CD14-positive monocyte (primary cell): ENCODE measurements at regions not wholly inside any gene's neighbourhood (a gene's known extent, or its start where the extent isn't known, plus 50 kb on each side); places are given as distances from the start of the nearest gene placed in this dataset.

Experiments used
- DNase-seq, 3 donors: peaks; one replicate each; pipeline ENCODE4 v3.0.0-alpha.2; 2011 to 2022
- H2AFZ ChIP-seq: 2 replicates; pipeline ENCODE4 v1.6.0; 2012; ENCODE audit warnings: mild to moderate bottlenecking, low read depth, low read length, inconsistent platforms; ENCODE audit not compliant: insufficient read depth, poor library complexity, severe bottlenecking
- H3K27ac ChIP-seq, 2 donors: 1 replicate in 1 of 2; 2 replicates in 1 of 2; pipeline ENCODE4 v1.5.1; 2012 to 2013; ENCODE audit warnings: low read length in 2 of 2, control low read depth in 1 of 2, inconsistent platforms in 1 of 2, low read depth in 1 of 2, mild to moderate bottlenecking in 1 of 2
- H3K27me3 ChIP-seq, 2 donors: one replicate each; pipeline versions ENCODE4 v1.6.0 to v1.6.1; 2011 to 2013; ENCODE audit warnings: low read length in 2 of 2; ENCODE audit not compliant: control insufficient read depth in 2 of 2, insufficient read depth in 2 of 2
- H3K36me3 ChIP-seq, 2 donors: replicated peaks in 1 of 2; 1 replicate in 1 of 2; 2 replicates in 1 of 2; pipeline versions ENCODE4 v1.5.1 to v1.6.1; 2012 to 2013; ENCODE audit warnings: low read length in 2 of 2, control low read depth in 1 of 2, inconsistent platforms in 1 of 2, mild to moderate bottlenecking in 1 of 2; ENCODE audit not compliant: insufficient read depth in 2 of 2, control insufficient read depth in 1 of 2
- H3K4me1 ChIP-seq, 2 donors: 1 replicate in 1 of 2; 2 replicates in 1 of 2; pipeline versions ENCODE4 v1.5.1 to v1.6.1; 2012 to 2013; ENCODE audit warnings: low read length in 2 of 2, control low read depth in 1 of 2, inconsistent platforms in 1 of 2, mild to moderate bottlenecking in 1 of 2, moderate library complexity in 1 of 2; ENCODE audit not compliant: insufficient read depth in 2 of 2, control insufficient read depth in 1 of 2
- H3K4me2 ChIP-seq: replicated peaks from 2 replicates; pipeline ENCODE3; 2012; ENCODE audit warnings: low read length, moderate library complexity, mild to moderate bottlenecking; ENCODE audit not compliant: poor library complexity, severe bottlenecking; ENCODE audit errors: extremely low read depth
- H3K4me3 ChIP-seq, 3 experiments: fragments of 200-600 bp in 1 of 3; sonication (generic) in 1 of 3; replicated peaks in 1 of 3; 1 replicate in 2 of 3; 2 replicates in 1 of 3; pipeline ENCODE4 v1.5.1; 2011 to 2013; ENCODE audit warnings: low read length in 3 of 3, mild to moderate bottlenecking in 3 of 3, control low read depth in 2 of 3, low read depth in 2 of 3, inconsistent platforms in 1 of 3, moderate library complexity in 1 of 3
- H3K79me2 ChIP-seq: 2 replicates; pipeline ENCODE4 v1.6.0; 2012; ENCODE audit warnings: mild to moderate bottlenecking, control low read depth, inconsistent platforms, low read length, moderate library complexity; ENCODE audit not compliant: insufficient read depth
- H3K9ac ChIP-seq: 2 replicates; pipeline ENCODE4 v1.6.0; 2017; ENCODE audit warnings: low read length, mild to moderate bottlenecking; ENCODE audit not compliant: insufficient read depth, poor library complexity, severe bottlenecking
- H3K9me3 ChIP-seq, 2 donors: replicated peaks in 1 of 2; 1 replicate in 1 of 2; 2 replicates in 1 of 2; pipeline versions ENCODE4 v1.5.1 to v1.6.1; 2012 to 2013; ENCODE audit warnings: low read length in 2 of 2, control low read depth in 1 of 2; ENCODE audit not compliant: control insufficient read depth in 1 of 2, insufficient read depth in 1 of 2
- H4K20me1 ChIP-seq: 2 replicates; pipeline ENCODE4 v1.6.0; 2012; ENCODE audit warnings: mild to moderate bottlenecking, low read length, control low read depth, moderate library complexity; ENCODE audit not compliant: insufficient read depth
- H3K27ac Mint-ChIP-seq, 7 donors: one replicate each; pipeline ENCODE4 v1.8.0; 2020; ENCODE audit warnings: mild to moderate bottlenecking in 7 of 7, mixed read lengths in 7 of 7, moderate library complexity in 6 of 7, inconsistent platforms in 2 of 7
- H3K27me3 Mint-ChIP-seq, 3 donors: one replicate each; pipeline ENCODE4 v1.8.0; 2021 to 2022; ENCODE audit warnings: low read depth in 3 of 3, mild to moderate bottlenecking in 3 of 3, mixed read lengths in 3 of 3, moderate library complexity in 3 of 3, inconsistent platforms in 1 of 3
- H3K36me3 Mint-ChIP-seq, 2 donors: one replicate each; pipeline ENCODE4 v1.8.0; 2020; ENCODE audit warnings: mixed read lengths in 2 of 2, inconsistent platforms in 1 of 2, mild to moderate bottlenecking in 1 of 2
- H3K4me1 Mint-ChIP-seq: one replicate; pipeline ENCODE4 v1.8.0; 2020; ENCODE audit warnings: mild to moderate bottlenecking, mixed read lengths
- H3K4me3 Mint-ChIP-seq, 2 donors: one replicate each; pipeline ENCODE4 v1.8.0; 2020; ENCODE audit warnings: mild to moderate bottlenecking in 2 of 2, mixed read lengths in 2 of 2, moderate library complexity in 1 of 2
- H3K9me3 Mint-ChIP-seq, 7 donors: one replicate each; pipeline ENCODE4 v1.8.0; 2020 to 2022; ENCODE audit warnings: mixed read lengths in 7 of 7, mild to moderate bottlenecking in 6 of 7, moderate library complexity in 6 of 7, inconsistent platforms in 2 of 7
- WGBS: methylation state at CpG from one replicate; pipeline ENCODE4 v1.1.5; 2013; ENCODE audit warnings: missing lambda C conversion rate; ENCODE audit not compliant: insufficient coverage; 5-methylcytosine and 5-hydroxymethylcytosine counted together
- intact Hi-C, 2 donors: fragments of 100-400 bp; cut with micrococcal nuclease; formaldehyde crosslinking; loops; one replicate each; pipeline versions ENCODE4 v1.15.0 to v1.15.1; 2023
- TF ChIP-seq, protein P1 (sequence below): fragments of 200-600 bp; IDR thresholded peaks from one replicate; pipeline ENCODE4 v1.8.0; 2022; ENCODE audit warnings: antibody characterized with exemption, mild to moderate bottlenecking

GRCh38 chr2:105636109-105636740 lies 108.5 kb upstream of the NCK2 start:
- Histone ChIP-seq H3K9me3 (no peaks in the 10 kb centered on the region), H3K79me2 (no peaks in the 10 kb centered on the region), H3K27ac (no peak overlapping the region), H3K4me2 (no peak overlapping the region), H3K4me1 (no peaks in the 10 kb centered on the region), H3K9ac (no peak overlapping the region), H2AFZ (no peak overlapping the region), H3K27me3 (no peaks in the 10 kb centered on the region), H3K4me3 (no peak overlapping the region), H3K36me3 (no peaks in the 10 kb centered on the region), H4K20me1 (no peaks in the 10 kb centered on the region)
- DNase-seq: no peak
- no peak overlapping the region for H3K27ac Mint-ChIP-seq
- WGBS: 71% methylated on average over 4 of the region's 8 CpGs
- intact Hi-C loops: no loop called here
- H3K4me1 Mint-ChIP-seq: no peaks in the 10 kb centered on the region
- peaks cover 0 to 2% (median 0%) of the 10 kb centered on the region in 7 donors for H3K9me3 Mint-ChIP-seq
- peaks cover 2 to 6% (median 2%) of the 10 kb centered on the region in 3 donors for H3K27me3 Mint-ChIP-seq
- no peak overlapping the region for H3K4me3 Mint-ChIP-seq
- no peaks in the 10 kb centered on the region for H3K36me3 Mint-ChIP-seq
- TF ChIP-seq, protein P1, sequence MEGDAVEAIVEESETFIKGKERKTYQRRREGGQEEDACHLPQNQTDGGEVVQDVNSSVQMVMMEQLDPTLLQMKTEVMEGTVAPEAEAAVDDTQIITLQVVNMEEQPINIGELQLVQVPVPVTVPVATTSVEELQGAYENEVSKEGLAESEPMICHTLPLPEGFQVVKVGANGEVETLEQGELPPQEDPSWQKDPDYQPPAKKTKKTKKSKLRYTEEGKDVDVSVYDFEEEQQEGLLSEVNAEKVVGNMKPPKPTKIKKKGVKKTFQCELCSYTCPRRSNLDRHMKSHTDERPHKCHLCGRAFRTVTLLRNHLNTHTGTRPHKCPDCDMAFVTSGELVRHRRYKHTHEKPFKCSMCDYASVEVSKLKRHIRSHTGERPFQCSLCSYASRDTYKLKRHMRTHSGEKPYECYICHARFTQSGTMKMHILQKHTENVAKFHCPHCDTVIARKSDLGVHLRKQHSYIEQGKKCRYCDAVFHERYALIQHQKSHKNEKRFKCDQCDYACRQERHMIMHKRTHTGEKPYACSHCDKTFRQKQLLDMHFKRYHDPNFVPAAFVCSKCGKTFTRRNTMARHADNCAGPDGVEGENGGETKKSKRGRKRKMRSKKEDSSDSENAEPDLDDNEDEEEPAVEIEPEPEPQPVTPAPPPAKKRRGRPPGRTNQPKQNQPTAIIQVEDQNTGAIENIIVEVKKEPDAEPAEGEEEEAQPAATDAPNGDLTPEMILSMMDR: no peak

- TF ChIP-seq, protein P1: no peak
- Mint-ChIP-seq H3K36me3 (no peaks in the 10 kb centered on the region), H3K4me3 (no peak overlapping the region), H3K9me3 (peaks cover 0 to 2% (median 0%) of the 10 kb centered on the region in 7 donors), H3K4me1 (no peaks in the 10 kb centered on the region), H3K27ac (no peak overlapping the region), H3K27me3 (peaks cover 2 to 6% (median 2%) of the 10 kb centered on the region in 3 donors)
- intact Hi-C loops: no loop called here
- H4K20me1 ChIP-seq: no peaks in the 10 kb centered on the region
- no peak for DNase-seq
- H3K36me3 ChIP-seq: no peaks in the 10 kb centered on the region
- no peak overlapping the region for H3K4me3 ChIP-seq
- H3K27me3 ChIP-seq: no peaks in the 10 kb centered on the region
- no peaks in the 10 kb centered on the region for H3K79me2 ChIP-seq
- no peaks in the 10 kb centered on the region for H3K4me1 ChIP-seq
- H2AFZ ChIP-seq: no peak overlapping the region
- H3K4me2 ChIP-seq: no peak overlapping the region
- H3K27ac ChIP-seq: no peak overlapping the region
- 85% methylated on average over 2 of the region's 7 CpGs for WGBS
- H3K9ac ChIP-seq: no peak overlapping the region
- no peaks in the 10 kb centered on the region for H3K9me3 ChIP-seq
Measured at GRCh38 chr2:105635564-105635963, 109.1 kb upstream of the NCK2 start.
